SK-N-SH (cell line): ENCODE measurements at regions not wholly inside any gene's neighbourhood (a gene's known extent, or its start where the extent isn't known, plus 50 kb on each side); places are given as distances from the start of the nearest gene placed in this dataset.

ENCODE experiments used
- CTCF ChIA-PET: fragments of 300-600, 350-600 bp; formaldehyde crosslinking; extraction: SDS; loops from one replicate; lab custom pipeline; 2021; lab: Yijun Ruan, JAX
- POLR2A ChIA-PET: fragments of 350-600 bp; sonication (Branson Sonifier 250); formaldehyde crosslinking; extraction: SDS; loops from one replicate; lab custom pipeline; 2020; ENCODE audit warnings: antibody characterized with exemption, inconsistent platforms; lab: Yijun Ruan, JAX
- DNase-seq: peaks from one replicate; pipeline ENCODE4 v3.0.0; 2012
- H2AFZ ChIP-seq: fragments of 200-600 bp; sonication (generic); 2 replicates; pipeline ENCODE4 v1.8.1; 2016; ENCODE audit warnings: antibody characterized with exemption, mild to moderate bottlenecking, low read depth
- H3F3A ChIP-seq: fragments of 200-600 bp; sonication (generic); replicated peaks from 2 replicates; pipeline ENCODE3; 2016; ENCODE audit warnings: antibody characterized with exemption, mild to moderate bottlenecking; ENCODE audit not compliant: insufficient read depth
- H3K27ac ChIP-seq, 2 experiments: fragments of 200-500 bp in 1 of 2; fragments of 200-600 bp in 1 of 2; sonication (Bioruptor generic) in 1 of 2; sonication (generic), shearing (Covaris generic) in 1 of 2; 2 replicates each; pipeline versions ENCODE4 v1.5.1 to v1.6.1; 2014 to 2016; ENCODE audit warnings: low read depth in 2 of 2, inconsistent platforms in 1 of 2, low read length in 1 of 2, mild to moderate bottlenecking in 1 of 2, mixed read lengths in 1 of 2
- H3K27me3 ChIP-seq: fragments of 200-600 bp; sonication (generic), shearing (Covaris generic); 2 replicates; pipeline ENCODE4 v1.6.1; 2016; ENCODE audit warnings: mixed run types; ENCODE audit not compliant: insufficient read depth
- H3K36me3 ChIP-seq, 2 experiments: fragments of 200-500 bp in 1 of 2; fragments of 200-600 bp in 1 of 2; sonication (Bioruptor generic) in 1 of 2; sonication (generic) in 1 of 2; replicated peaks in 1 of 2; 2 replicates each; pipeline versions ENCODE3 to v1.5.1; 2014 to 2016; ENCODE audit warnings: low read length in 1 of 2, mild to moderate bottlenecking in 1 of 2; ENCODE audit not compliant: insufficient read depth in 2 of 2, control insufficient read depth in 1 of 2
- H3K4me1 ChIP-seq, 2 experiments: fragments of 200-500 bp in 1 of 2; fragments of 200-600 bp in 1 of 2; sonication (Bioruptor generic) in 1 of 2; sonication (generic), shearing (Covaris generic) in 1 of 2; 2 replicates each; pipeline versions ENCODE4 v1.5.1 to v1.6.1; 2014 to 2016; ENCODE audit warnings: low read depth in 1 of 2, low read length in 1 of 2, mixed run types in 1 of 2; ENCODE audit not compliant: insufficient read depth in 2 of 2, control insufficient read depth in 1 of 2
- H3K4me2 ChIP-seq: fragments of 200-600 bp; sonication (generic), shearing (Covaris generic); 2 replicates; pipeline ENCODE4 v1.6.1; 2017; ENCODE audit warnings: mixed run types
- H3K4me3 ChIP-seq, 2 experiments: fragments of 200-500 bp in 1 of 2; fragments of 200-600 bp in 1 of 2; sonication (Bioruptor generic) in 1 of 2; sonication (generic), shearing (Covaris generic) in 1 of 2; 2 replicates each; pipeline versions ENCODE4 v1.5.1 to v1.8.1; 2014 to 2016; ENCODE audit warnings: low read depth in 2 of 2, inconsistent platforms in 1 of 2, low read length in 1 of 2, mild to moderate bottlenecking in 1 of 2, mixed read lengths in 1 of 2, moderate library complexity in 1 of 2
- H3K79me2 ChIP-seq: fragments of 200-600 bp; sonication (generic); 2 replicates; pipeline ENCODE4 v1.8.1; 2017; ENCODE audit warnings: mild to moderate bottlenecking; ENCODE audit not compliant: insufficient read depth
- H3K9ac ChIP-seq: fragments of 200-600 bp; sonication (generic); 2 replicates; pipeline ENCODE4 v1.6.1; 2017; ENCODE audit warnings: mixed run types
- H3K9me2 ChIP-seq: fragments of 200-600 bp; sonication (generic); 2 replicates; pipeline ENCODE4 v1.6.1; 2017; ENCODE audit warnings: mixed run types
- H3K9me3 ChIP-seq: fragments of 200-600 bp; sonication (generic); 2 replicates; pipeline ENCODE4 v1.6.1; 2017; ENCODE audit warnings: mixed run types, mild to moderate bottlenecking, moderate library complexity
- H4K20me1 ChIP-seq: fragments of 200-600 bp; sonication (generic); 2 replicates; pipeline ENCODE4 v1.6.1; 2017; ENCODE audit warnings: mild to moderate bottlenecking, mixed run types; ENCODE audit not compliant: insufficient read depth
- EP300 ChIP-seq, 2 experiments: IDR thresholded peaks; 2 replicates each; pipeline versions ENCODE4 v1.4.0 to v1.6.1; 2012; ENCODE audit warnings: borderline replicate concordance in 1 of 2, low read depth in 1 of 2, low read length in 1 of 2
- GABPA ChIP-seq: IDR thresholded peaks from 2 replicates; pipeline ENCODE4 v1.4.0; 2012; ENCODE audit warnings: low read depth, mild to moderate bottlenecking
- MEF2A ChIP-seq: IDR thresholded peaks from 2 replicates; pipeline ENCODE4 v1.4.0; 2012; ENCODE audit warnings: low read depth, borderline replicate concordance
- MXI1 ChIP-seq: IDR thresholded peaks from 2 replicates; pipeline ENCODE4 v1.6.1; 2012; ENCODE audit warnings: mild to moderate bottlenecking, low read depth, low read length, improper control_type of control experiment
- NFIC ChIP-seq: IDR thresholded peaks from 2 replicates; pipeline ENCODE4 v1.4.0; 2012; ENCODE audit warnings: borderline replicate concordance
- RAD21 ChIP-seq: IDR thresholded peaks from 2 replicates; pipeline ENCODE4 v1.6.1; 2012; ENCODE audit warnings: mild to moderate bottlenecking, low read length
- RCOR1 ChIP-seq: fragments of 150-350 bp; IDR thresholded peaks from 2 replicates; pipeline ENCODE4 v1.6.1; 2017; ENCODE audit warnings: antibody characterized with exemption, low read length
- RFX5 ChIP-seq: IDR thresholded peaks from 2 replicates; pipeline ENCODE4 v1.6.1; 2012; ENCODE audit warnings: mild to moderate bottlenecking, improper control_type of control experiment, low read length
- SIN3A ChIP-seq: IDR thresholded peaks from 2 replicates; pipeline ENCODE4 v1.6.1; 2012; ENCODE audit warnings: low read depth, mild to moderate bottlenecking, low read length, moderate library complexity, borderline replicate concordance
- TAF1 ChIP-seq: IDR thresholded peaks from 2 replicates; pipeline ENCODE4 v1.6.1; 2012; ENCODE audit warnings: low read depth, mild to moderate bottlenecking, low read length, moderate library complexity, borderline replicate concordance
- TCF12 ChIP-seq: IDR thresholded peaks from 2 replicates; pipeline ENCODE4 v1.4.0; 2012
- TEAD4 ChIP-seq: IDR thresholded peaks from 2 replicates; pipeline ENCODE4 v1.4.0; 2012; ENCODE audit warnings: mild to moderate bottlenecking, borderline replicate concordance; ENCODE audit not compliant: insufficient read depth
- WGBS: methylation state at CpG from one replicate; pipeline ENCODE4 v1.1.6; 2017; ENCODE audit warnings: low lambda C conversion rate; 5-methylcytosine and 5-hydroxymethylcytosine counted together
- TF ChIP-seq, protein P1 (sequence below): fragments of 200-600 bp; sonication (generic); IDR thresholded peaks from 2 replicates; pipeline ENCODE4 v1.6.1; 2017; ENCODE audit warnings: antibody characterized with exemption, mild to moderate bottlenecking, moderate library complexity
- TF ChIP-seq, protein P2 (sequence below): IDR thresholded peaks from 2 replicates; pipeline ENCODE4 v1.4.0; 2012; ENCODE audit warnings: low read depth, borderline replicate concordance
- TF ChIP-seq, protein P3 (sequence below): fragments of 150-350 bp; IDR thresholded peaks from 2 replicates; pipeline ENCODE4 v1.6.1; 2016; ENCODE audit warnings: mild to moderate bottlenecking, low read depth, low read length

DNA sequence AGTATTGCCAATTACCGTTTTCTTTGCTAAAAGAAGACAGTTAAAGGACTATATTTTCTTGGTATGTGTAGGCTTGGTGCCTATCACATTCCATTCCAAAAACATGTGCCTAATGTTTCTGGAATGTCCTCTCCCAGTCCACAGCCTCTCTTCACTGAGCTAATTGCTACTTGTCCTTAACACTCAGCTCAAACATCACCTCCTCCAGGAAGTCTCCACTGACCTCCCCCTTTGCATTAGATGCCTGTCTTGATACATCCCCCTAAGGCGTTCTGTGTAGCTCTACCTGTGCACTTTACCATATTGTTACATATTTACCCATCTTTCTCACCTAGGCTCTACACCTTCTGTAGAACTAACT, 195.6 kb upstream of the CAMK1G start:
- 69% methylated on average over 2 of the region's 2 CpGs for WGBS
- CTCF ChIA-PET, result interaction anchor here (1.3 kb wide), 1 partner anchor 182 kb away, joined by 3 read pairs; no protein-coding TSS in a partner anchor
- Histone ChIP-seq H3K27ac (peak overlapping the region; percentile 56 to 71; a peak in 3 of 4 replicates), H3K27me3 (no peaks in the 10 kb centered on the region), H4K20me1 (no peaks in the 10 kb centered on the region)
- TF ChIP-seq TEAD4 (no peak), MEF2A (no peak), RFX5 (no peak), EP300 (IDR thresholded peaks at IDR 0.05; ENCODE audit: borderline replicate concordance in 1 of 2, low read depth in 1 of 2, low read length in 1 of 2) (peak in 1 of 2 experiments; percentile 13; a peak in 1 of 4 replicates), SIN3A (no peak), MXI1 (no peak), TCF12 (no peak)
- TF ChIP-seq, protein P1, sequence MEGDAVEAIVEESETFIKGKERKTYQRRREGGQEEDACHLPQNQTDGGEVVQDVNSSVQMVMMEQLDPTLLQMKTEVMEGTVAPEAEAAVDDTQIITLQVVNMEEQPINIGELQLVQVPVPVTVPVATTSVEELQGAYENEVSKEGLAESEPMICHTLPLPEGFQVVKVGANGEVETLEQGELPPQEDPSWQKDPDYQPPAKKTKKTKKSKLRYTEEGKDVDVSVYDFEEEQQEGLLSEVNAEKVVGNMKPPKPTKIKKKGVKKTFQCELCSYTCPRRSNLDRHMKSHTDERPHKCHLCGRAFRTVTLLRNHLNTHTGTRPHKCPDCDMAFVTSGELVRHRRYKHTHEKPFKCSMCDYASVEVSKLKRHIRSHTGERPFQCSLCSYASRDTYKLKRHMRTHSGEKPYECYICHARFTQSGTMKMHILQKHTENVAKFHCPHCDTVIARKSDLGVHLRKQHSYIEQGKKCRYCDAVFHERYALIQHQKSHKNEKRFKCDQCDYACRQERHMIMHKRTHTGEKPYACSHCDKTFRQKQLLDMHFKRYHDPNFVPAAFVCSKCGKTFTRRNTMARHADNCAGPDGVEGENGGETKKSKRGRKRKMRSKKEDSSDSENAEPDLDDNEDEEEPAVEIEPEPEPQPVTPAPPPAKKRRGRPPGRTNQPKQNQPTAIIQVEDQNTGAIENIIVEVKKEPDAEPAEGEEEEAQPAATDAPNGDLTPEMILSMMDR, result no peak
- TF ChIP-seq, all 33 proteins: peak for 1
- Histone ChIP-seq H3F3A (peaks cover 7% of the 10 kb centered on the region), H3K4me1 (peaks cover 11 to 29% of the 10 kb centered on the region in 2 experiments), H3K9me3 (no peaks in the 10 kb centered on the region), H3K9me2 (no peaks in the 10 kb centered on the region), H3K4me3 (no peak overlapping the region), H3K4me2 (peak overlapping the region; percentile 2; the same call in 1 of the 2 replicates), H3K79me2 (no peaks in the 10 kb centered on the region), H3K36me3 (no peaks in the 10 kb centered on the region), H3K9ac (no peak overlapping the region), H2AFZ (no peak overlapping the region)
- no peak for DNase-seq
- POLR2A ChIA-PET, result no interaction called here

DNA sequence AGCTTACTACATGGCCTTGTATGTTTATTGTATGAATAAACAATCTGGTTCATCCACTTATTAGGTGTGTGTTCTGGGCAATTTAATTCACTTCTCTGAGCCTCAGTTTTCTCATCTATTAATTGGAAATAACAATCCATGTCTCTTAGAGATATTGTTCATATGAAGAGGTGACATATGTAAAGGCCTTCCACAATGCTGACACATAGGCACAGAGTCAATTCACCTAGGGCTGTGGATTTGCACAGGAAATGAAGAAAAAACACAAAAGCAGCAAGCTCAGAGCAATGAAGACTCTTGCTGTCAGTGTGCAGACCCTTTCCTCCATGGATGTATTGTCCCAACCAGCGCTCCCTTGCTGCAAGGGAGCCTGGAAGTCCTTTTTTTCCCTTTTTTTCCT, 195.2 kb upstream of the CAMK1G start:
- Histone ChIP-seq H3K9me2 (no peaks in the 10 kb centered on the region), H3K36me3 (no peaks in the 10 kb centered on the region), H3K4me2 (peak overlapping the region; percentile 39; the same call in 1 of the 2 replicates), H3K27ac (peak overlapping the region; percentile 56 to 71; a peak in 3 of 4 replicates), H3K9me3 (no peaks in the 10 kb centered on the region), H2AFZ (no peak overlapping the region), H4K20me1 (no peaks in the 10 kb centered on the region), H3K27me3 (no peaks in the 10 kb centered on the region), H3K4me1 (peaks cover 11 to 29% of the 10 kb centered on the region in 2 experiments), H3K79me2 (no peaks in the 10 kb centered on the region), H3K9ac (no peak overlapping the region), H3K4me3 (no peak overlapping the region), H3F3A (peaks cover 7% of the 10 kb centered on the region)
- DNase-seq, result no peak
- ChIA-PET POLR2A (no interaction called here), CTCF (interaction anchor here (1.3 kb wide), 1 partner anchor 181 kb away, joined by 3 read pairs; no protein-coding TSS in a partner anchor)
- no peak for TF ChIP-seq EP300 (IDR thresholded peaks at IDR 0.05; ENCODE audit: borderline replicate concordance in 1 of 2, low read depth in 1 of 2, low read length in 1 of 2)
- TF ChIP-seq GABPA, result no peak
- TF ChIP-seq, protein P2, sequence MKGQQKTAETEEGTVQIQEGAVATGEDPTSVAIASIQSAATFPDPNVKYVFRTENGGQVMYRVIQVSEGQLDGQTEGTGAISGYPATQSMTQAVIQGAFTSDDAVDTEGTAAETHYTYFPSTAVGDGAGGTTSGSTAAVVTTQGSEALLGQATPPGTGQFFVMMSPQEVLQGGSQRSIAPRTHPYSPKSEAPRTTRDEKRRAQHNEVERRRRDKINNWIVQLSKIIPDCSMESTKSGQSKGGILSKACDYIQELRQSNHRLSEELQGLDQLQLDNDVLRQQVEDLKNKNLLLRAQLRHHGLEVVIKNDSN, result no peak
- TF ChIP-seq, protein P3, sequence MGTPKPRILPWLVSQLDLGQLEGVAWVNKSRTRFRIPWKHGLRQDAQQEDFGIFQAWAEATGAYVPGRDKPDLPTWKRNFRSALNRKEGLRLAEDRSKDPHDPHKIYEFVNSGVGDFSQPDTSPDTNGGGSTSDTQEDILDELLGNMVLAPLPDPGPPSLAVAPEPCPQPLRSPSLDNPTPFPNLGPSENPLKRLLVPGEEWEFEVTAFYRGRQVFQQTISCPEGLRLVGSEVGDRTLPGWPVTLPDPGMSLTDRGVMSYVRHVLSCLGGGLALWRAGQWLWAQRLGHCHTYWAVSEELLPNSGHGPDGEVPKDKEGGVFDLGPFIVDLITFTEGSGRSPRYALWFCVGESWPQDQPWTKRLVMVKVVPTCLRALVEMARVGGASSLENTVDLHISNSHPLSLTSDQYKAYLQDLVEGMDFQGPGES, result no peak
- no peak for TF ChIP-seq TAF1
- no peak for TF ChIP-seq RCOR1
- no peak for TF ChIP-seq RAD21
- no peak for TF ChIP-seq NFIC
- 91% methylated on average over 1 of the region's 1 CpG for WGBS
